Activated T-cell treated with anti-CD3 and anti-CD28 coated beads, Interleukin-2, amount 50 U/mL, for 24 hours (primary cell): ENCODE measurements at regions not wholly inside any gene's neighbourhood (a gene's known extent, or its start where the extent isn't known, plus 50 kb on each side); places are given as distances from the start of the nearest gene placed in this dataset.

Source experiments
- DNase-seq: peaks from one replicate; pipeline ENCODE4 v3.0.0-alpha.2; 2020
- H3K27ac Mint-ChIP-seq: 2 replicates; pipeline ENCODE4 v1.8.0; 2020; ENCODE audit warnings: mild to moderate bottlenecking, mixed read lengths
- H3K27me3 Mint-ChIP-seq: 2 replicates; pipeline ENCODE4 v1.8.0; 2020; ENCODE audit warnings: mixed read lengths
- H3K36me3 Mint-ChIP-seq: 2 replicates; pipeline ENCODE4 v1.8.0; 2020; ENCODE audit warnings: low read depth, mixed read lengths
- H3K4me1 Mint-ChIP-seq: 2 replicates; pipeline ENCODE4 v1.8.0; 2020; ENCODE audit warnings: low read depth, mixed read lengths
- H3K4me3 Mint-ChIP-seq: 2 replicates; pipeline ENCODE4 v1.8.0; 2020; ENCODE audit warnings: mild to moderate bottlenecking, moderate library complexity, mixed read lengths
- H3K9me3 Mint-ChIP-seq: 2 replicates; pipeline ENCODE4 v1.8.0; 2020; ENCODE audit warnings: mixed read lengths

- no peaks in the 10 kb centered on the region for H3K36me3 Mint-ChIP-seq
- peaks cover 9% of the 10 kb centered on the region for H3K9me3 Mint-ChIP-seq
- H3K27me3 Mint-ChIP-seq: no peaks in the 10 kb centered on the region
- no peaks in the 10 kb centered on the region for H3K4me1 Mint-ChIP-seq
- H3K27ac Mint-ChIP-seq: no peak overlapping the region
- no peak overlapping the region for H3K4me3 Mint-ChIP-seq
- no peak for DNase-seq
Observed at GRCh38 chr5:164680812-164681520, 1175.5 kb downstream of the MAT2B start.

GRCh38 chr5:164687391-164687790 is 1182.0 kb downstream of the MAT2B start:
- no peaks in the 10 kb centered on the region for H3K27me3 Mint-ChIP-seq
- H3K4me3 Mint-ChIP-seq: no peak overlapping the region
- no peaks in the 10 kb centered on the region for H3K36me3 Mint-ChIP-seq
- no peak overlapping the region for H3K27ac Mint-ChIP-seq
- no peak for DNase-seq
- H3K4me1 Mint-ChIP-seq: no peaks in the 10 kb centered on the region
- peaks cover 4% of the 10 kb centered on the region for H3K9me3 Mint-ChIP-seq

GRCh38 chr5:164688437-164688836 is 1183.0 kb downstream of the MAT2B start:
- Mint-ChIP-seq H3K4me1 (no peaks in the 10 kb centered on the region), H3K36me3 (no peaks in the 10 kb centered on the region), H3K9me3 (peaks cover 4% of the 10 kb centered on the region), H3K4me3 (no peak overlapping the region), H3K27ac (no peak overlapping the region), H3K27me3 (no peaks in the 10 kb centered on the region)
- no peak for DNase-seq

- no peaks in the 10 kb centered on the region for H3K36me3 Mint-ChIP-seq
- no peaks in the 10 kb centered on the region for H3K27me3 Mint-ChIP-seq
- peaks cover 11% of the 10 kb centered on the region for H3K9me3 Mint-ChIP-seq
- no peak overlapping the region for H3K4me3 Mint-ChIP-seq
- no peak overlapping the region for H3K27ac Mint-ChIP-seq
- DNase-seq: no peak
- H3K4me1 Mint-ChIP-seq: no peaks in the 10 kb centered on the region
Observed at GRCh38 chr5:164708831-164709230, 1203.4 kb downstream of the MAT2B start.

GRCh38 chr5:164713682-164714081 is 1208.3 kb downstream of the MAT2B start:
- H3K27ac Mint-ChIP-seq: no peak overlapping the region
- no peaks in the 10 kb centered on the region for H3K4me1 Mint-ChIP-seq
- peaks cover 3% of the 10 kb centered on the region for H3K9me3 Mint-ChIP-seq
- DNase-seq: no peak
- no peaks in the 10 kb centered on the region for H3K27me3 Mint-ChIP-seq
- H3K36me3 Mint-ChIP-seq: no peaks in the 10 kb centered on the region
- no peak overlapping the region for H3K4me3 Mint-ChIP-seq

GRCh38 chr5:164721116-164721515 is 1215.7 kb downstream of the MAT2B start:
- H3K27ac Mint-ChIP-seq: no peak overlapping the region

GRCh38 chr5:164721656-164722055 is 1216.2 kb downstream of the MAT2B start:
- Mint-ChIP-seq H3K4me1 (no peaks in the 10 kb centered on the region), H3K4me3 (no peak overlapping the region), H3K36me3 (no peaks in the 10 kb centered on the region), H3K27me3 (no peaks in the 10 kb centered on the region), H3K9me3 (peaks cover 5% of the 10 kb centered on the region), H3K27ac (no peak overlapping the region)
- no peak for DNase-seq

More at GRCh38 chr5:164721116-164721515, 1215.7 kb downstream of the MAT2B start:
- H3K9me3 Mint-ChIP-seq: peaks cover 5% of the 10 kb centered on the region
- no peak overlapping the region for H3K4me3 Mint-ChIP-seq
- DNase-seq: no peak
- H3K4me1 Mint-ChIP-seq: no peaks in the 10 kb centered on the region
- no peaks in the 10 kb centered on the region for H3K27me3 Mint-ChIP-seq
- no peaks in the 10 kb centered on the region for H3K36me3 Mint-ChIP-seq

- no peak overlapping the region for H3K27ac Mint-ChIP-seq
- H3K36me3 Mint-ChIP-seq: no peaks in the 10 kb centered on the region
- no peak overlapping the region for H3K4me3 Mint-ChIP-seq
- no peak for DNase-seq
- no peaks in the 10 kb centered on the region for H3K4me1 Mint-ChIP-seq
- no peaks in the 10 kb centered on the region for H3K27me3 Mint-ChIP-seq
- H3K9me3 Mint-ChIP-seq: peaks cover 5% of the 10 kb centered on the region
Observed at GRCh38 chr5:164722702-164723101, 1217.3 kb downstream of the MAT2B start.

- Mint-ChIP-seq H3K36me3 (no peaks in the 10 kb centered on the region), H3K27ac (no peak overlapping the region), H3K4me3 (no peak overlapping the region), H3K4me1 (no peaks in the 10 kb centered on the region), H3K27me3 (no peaks in the 10 kb centered on the region), H3K9me3 (peaks cover 2% of the 10 kb centered on the region)
- DNase-seq: no peak
Observed at GRCh38 chr5:164727012-164727411, 1221.6 kb downstream of the MAT2B start.

- no peak for DNase-seq
- Mint-ChIP-seq H3K27ac (no peak overlapping the region), H3K27me3 (no peaks in the 10 kb centered on the region), H3K4me3 (no peak overlapping the region), H3K4me1 (no peaks in the 10 kb centered on the region), H3K9me3 (peaks cover 4% of the 10 kb centered on the region), H3K36me3 (no peaks in the 10 kb centered on the region)
Observed at GRCh38 chr5:164728733-164729132, 1223.3 kb downstream of the MAT2B start.

- no peak overlapping the region for H3K4me3 Mint-ChIP-seq
- H3K36me3 Mint-ChIP-seq: no peaks in the 10 kb centered on the region
- H3K9me3 Mint-ChIP-seq: peaks cover 14% of the 10 kb centered on the region
- DNase-seq: no peak
- no peaks in the 10 kb centered on the region for H3K4me1 Mint-ChIP-seq
- H3K27ac Mint-ChIP-seq: no peak overlapping the region
- H3K27me3 Mint-ChIP-seq: no peaks in the 10 kb centered on the region
Observed at GRCh38 chr5:164735334-164735733, 1229.9 kb downstream of the MAT2B start.

- Mint-ChIP-seq H3K4me1 (peaks cover 9% of the 10 kb centered on the region), H3K27ac (no peak overlapping the region), H3K27me3 (no peaks in the 10 kb centered on the region), H3K36me3 (no peaks in the 10 kb centered on the region), H3K4me3 (no peak overlapping the region), H3K9me3 (peaks cover 4% of the 10 kb centered on the region)
- no peak for DNase-seq
Observed at GRCh38 chr5:164741376-164741775, 1236.0 kb downstream of the MAT2B start.

GRCh38 chr5:164742025-164742424 is 1236.6 kb downstream of the MAT2B start:
- Mint-ChIP-seq H3K4me3 (no peak overlapping the region), H3K36me3 (no peaks in the 10 kb centered on the region), H3K27me3 (no peaks in the 10 kb centered on the region), H3K27ac (no peak overlapping the region), H3K9me3 (peaks cover 4% of the 10 kb centered on the region), H3K4me1 (peaks cover 9% of the 10 kb centered on the region)
- DNase-seq: no peak

GRCh38 chr5:164746723-164747122 is 1241.3 kb downstream of the MAT2B start:
- no peak overlapping the region for H3K4me3 Mint-ChIP-seq
- no peaks in the 10 kb centered on the region for H3K9me3 Mint-ChIP-seq
- no peak for DNase-seq
- H3K4me1 Mint-ChIP-seq: peaks cover 4% of the 10 kb centered on the region
- no peaks in the 10 kb centered on the region for H3K27me3 Mint-ChIP-seq
- no peak overlapping the region for H3K27ac Mint-ChIP-seq
- H3K36me3 Mint-ChIP-seq: no peaks in the 10 kb centered on the region

GRCh38 chr5:164747371-164747770 is 1242.0 kb downstream of the MAT2B start:
- H3K4me1 Mint-ChIP-seq: peaks cover under 1% of the 10 kb centered on the region
- H3K27me3 Mint-ChIP-seq: no peaks in the 10 kb centered on the region
- H3K36me3 Mint-ChIP-seq: no peaks in the 10 kb centered on the region
- DNase-seq: no peak
- H3K27ac Mint-ChIP-seq: no peak overlapping the region
- H3K9me3 Mint-ChIP-seq: no peaks in the 10 kb centered on the region
- H3K4me3 Mint-ChIP-seq: no peak overlapping the region

GRCh38 chr5:164748861-164749260 is 1243.4 kb downstream of the MAT2B start:
- Mint-ChIP-seq H3K27ac (no peak overlapping the region), H3K9me3 (no peaks in the 10 kb centered on the region), H3K4me1 (no peaks in the 10 kb centered on the region), H3K27me3 (no peaks in the 10 kb centered on the region), H3K36me3 (no peaks in the 10 kb centered on the region), H3K4me3 (no peak overlapping the region)
- DNase-seq: no peak
